ENCODE measurements at regions not wholly inside any gene's neighbourhood (a gene's known extent, or its start where the extent isn't known, plus 50 kb on each side); places are given as distances from the start of the nearest gene placed in this dataset.

GRCh38 chr15:77783636-77784035 lies 150.9 kb upstream of the LINGO1 start:
- no peaks in the 10 kb centered on the region for H3K36me3 ChIP-seq
- H3K9me3 ChIP-seq: peaks cover 0 to 16% (median 9%) of the 10 kb centered on the region in 8 donors
- DNase-seq: no peak
- no peak overlapping the region for H3K4me3 ChIP-seq
- H3K4me1 ChIP-seq: no peaks in the 10 kb centered on the region
- intact Hi-C loops (cut with DNase I; ENCODE audit: low total_unique reads): no loop called here
- H3K27me3 ChIP-seq (replicated peaks in 1 of 7): peaks cover 0 to 36% (median 0%) of the 10 kb centered on the region in 7 donors
- TF ChIP-seq, protein P1, sequence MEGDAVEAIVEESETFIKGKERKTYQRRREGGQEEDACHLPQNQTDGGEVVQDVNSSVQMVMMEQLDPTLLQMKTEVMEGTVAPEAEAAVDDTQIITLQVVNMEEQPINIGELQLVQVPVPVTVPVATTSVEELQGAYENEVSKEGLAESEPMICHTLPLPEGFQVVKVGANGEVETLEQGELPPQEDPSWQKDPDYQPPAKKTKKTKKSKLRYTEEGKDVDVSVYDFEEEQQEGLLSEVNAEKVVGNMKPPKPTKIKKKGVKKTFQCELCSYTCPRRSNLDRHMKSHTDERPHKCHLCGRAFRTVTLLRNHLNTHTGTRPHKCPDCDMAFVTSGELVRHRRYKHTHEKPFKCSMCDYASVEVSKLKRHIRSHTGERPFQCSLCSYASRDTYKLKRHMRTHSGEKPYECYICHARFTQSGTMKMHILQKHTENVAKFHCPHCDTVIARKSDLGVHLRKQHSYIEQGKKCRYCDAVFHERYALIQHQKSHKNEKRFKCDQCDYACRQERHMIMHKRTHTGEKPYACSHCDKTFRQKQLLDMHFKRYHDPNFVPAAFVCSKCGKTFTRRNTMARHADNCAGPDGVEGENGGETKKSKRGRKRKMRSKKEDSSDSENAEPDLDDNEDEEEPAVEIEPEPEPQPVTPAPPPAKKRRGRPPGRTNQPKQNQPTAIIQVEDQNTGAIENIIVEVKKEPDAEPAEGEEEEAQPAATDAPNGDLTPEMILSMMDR (IDR thresholded peaks at IDR 0.05 in 8 of 11, conservative IDR thresholded peaks at IDR 0.05 in 3 of 11): no peak
- no peak for TF ChIP-seq POLR2AphosphoS5 (IDR thresholded peaks at IDR 0.05)
- TF ChIP-seq POLR2A (IDR thresholded peaks at IDR 0.05): no peak
- no peak overlapping the region for H3K27ac ChIP-seq
- 59 to 67% (median 63%) methylated on average over 10 of the region's 10 CpGs for WGBS, 5 donors

DNA sequence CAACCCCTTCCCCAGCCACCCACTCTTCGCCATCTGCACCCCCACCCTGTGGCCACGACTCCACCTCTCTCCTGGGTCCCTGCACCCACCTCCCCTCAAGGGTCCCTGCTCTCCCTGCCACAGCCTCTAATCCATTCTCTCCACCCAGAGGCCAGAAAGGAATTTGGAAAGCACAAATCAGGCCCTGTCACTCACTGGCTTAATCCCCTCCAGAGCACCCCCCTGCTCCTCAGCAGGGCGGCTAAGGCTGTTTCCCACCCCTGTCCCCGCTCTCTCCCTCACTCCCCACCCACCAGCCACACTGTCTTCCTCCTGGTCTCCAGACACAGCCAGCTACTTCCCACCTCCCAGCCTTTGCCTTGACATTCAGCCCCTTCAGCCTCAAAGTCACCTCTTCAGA lies 150.0 kb upstream of the LINGO1 start:
- no peak for DNase-seq
- TF ChIP-seq, protein P1 (IDR thresholded peaks at IDR 0.05 in 8 of 11, conservative IDR thresholded peaks at IDR 0.05 in 3 of 11): no peak
- TF ChIP-seq POLR2AphosphoS5 (IDR thresholded peaks at IDR 0.05): no peak
- no peak for TF ChIP-seq POLR2A (IDR thresholded peaks at IDR 0.05)
- intact Hi-C loops (cut with DNase I; ENCODE audit: low total_unique reads): no loop called here
- Histone ChIP-seq H3K36me3 (no peaks in the 10 kb centered on the region), H3K4me1 (no peaks in the 10 kb centered on the region), H3K27me3 (replicated peaks in 1 of 7) (peaks cover 0 to 33% (median 0%) of the 10 kb centered on the region in 7 donors), H3K4me3 (no peak overlapping the region), H3K27ac (no peak overlapping the region), H3K9me3 (peaks cover 0 to 19% (median 9%) of the 10 kb centered on the region in 8 donors)
- 68 to 92% (median 84%) methylated on average over 4 of the region's 4 CpGs for WGBS, 5 donors

GRCh38 chr15:77781946-77782240 lies 149.2 kb upstream of the LINGO1 start:
- Histone ChIP-seq H3K27me3 (replicated peaks in 1 of 7) (peaks cover 0 to 25% (median 0%) of the 10 kb centered on the region in 7 donors), H3K4me3 (no peak overlapping the region), H3K4me1 (no peaks in the 10 kb centered on the region), H3K27ac (no peak overlapping the region), H3K9me3 (peaks cover 0 to 19% (median 9%) of the 10 kb centered on the region in 8 donors), H3K36me3 (no peaks in the 10 kb centered on the region)
- WGBS, 5 donors: 81 to 87% (median 84%) methylated on average over 8 of the region's 8 CpGs
- DNase-seq: no peak
- intact Hi-C loops (cut with DNase I; ENCODE audit: low total_unique reads): no loop called here
- TF ChIP-seq, protein P1 (IDR thresholded peaks at IDR 0.05 in 8 of 11, conservative IDR thresholded peaks at IDR 0.05 in 3 of 11): no peak
- TF ChIP-seq POLR2AphosphoS5 (IDR thresholded peaks at IDR 0.05) (no peak), POLR2A (IDR thresholded peaks at IDR 0.05) (no peak)

DNA sequence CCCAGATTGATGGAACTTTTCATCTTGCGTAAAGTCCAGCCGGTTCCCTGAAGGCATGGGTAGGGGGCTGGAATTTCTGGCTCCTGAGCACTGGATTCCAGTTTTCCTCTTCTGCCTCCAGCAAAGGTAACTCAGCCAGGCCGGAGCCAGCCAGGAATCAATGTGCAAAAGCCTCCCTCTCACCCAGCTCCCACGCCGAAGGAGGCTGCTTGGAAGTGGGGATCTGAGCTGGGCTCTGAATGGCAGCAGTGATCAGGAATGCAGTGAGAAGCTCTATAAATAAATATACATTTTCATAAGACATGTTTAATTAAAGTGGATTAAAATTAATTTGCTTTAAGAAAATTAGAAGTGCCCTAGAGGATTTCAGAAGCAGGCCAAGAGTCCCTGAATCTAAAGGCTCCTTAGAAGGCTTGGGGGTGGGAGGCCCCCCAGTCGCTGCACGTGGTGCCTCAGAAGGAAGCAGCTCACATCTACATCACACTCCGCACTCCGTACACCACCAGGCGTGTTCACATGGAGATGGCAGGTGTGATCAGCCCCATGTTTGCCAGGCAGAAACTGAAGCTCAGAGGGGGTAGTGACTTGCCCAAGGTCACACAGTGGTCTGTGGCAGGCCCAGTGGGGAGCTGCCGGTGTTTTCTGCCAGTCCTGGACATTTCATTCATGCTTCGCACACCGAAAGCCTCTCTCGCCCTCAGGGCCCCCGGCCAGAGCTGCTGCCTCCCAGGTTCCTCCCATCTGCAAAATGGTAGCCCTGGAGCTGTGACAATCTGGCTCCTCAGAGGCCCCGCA lies 148.6 kb upstream of the LINGO1 start:
- Histone ChIP-seq H3K27ac (no peak overlapping the region), H3K27me3 (replicated peaks in 1 of 7) (peaks cover 0 to 20% (median 0%) of the 10 kb centered on the region in 7 donors), H3K4me1 (no peaks in the 10 kb centered on the region), H3K9me3 (peaks cover 0 to 19% (median 9%) of the 10 kb centered on the region in 8 donors), H3K4me3 (no peak overlapping the region), H3K36me3 (no peaks in the 10 kb centered on the region)
- intact Hi-C loops (cut with DNase I; ENCODE audit: low total_unique reads): no loop called here
- TF ChIP-seq POLR2AphosphoS5 (IDR thresholded peaks at IDR 0.05) (no peak), POLR2A (IDR thresholded peaks at IDR 0.05) (no peak)
- TF ChIP-seq, protein P1 (IDR thresholded peaks at IDR 0.05 in 8 of 11, conservative IDR thresholded peaks at IDR 0.05 in 3 of 11): no peak
- WGBS, 5 donors: 83 to 88% (median 86%) methylated on average over 15 to 16 of the region's 16 CpGs
- DNase-seq: no peak
